Limb (tissue), 2 donors: ENCODE measurements at regions not wholly inside any gene's neighbourhood (a gene's known extent, or its start where the extent isn't known, plus 50 kb on each side); places are given as distances from the start of the nearest gene placed in this dataset.

Experiments
- DNase-seq, 2 donors: peaks; one replicate each; pipeline ENCODE4 v3.0.0-alpha.2; 2016; ENCODE audit errors: extremely low spot score in 2 of 2

GRCh38 chr19:32268381-32268780, 77.0 kb upstream of the ZNF507 start:
- DNase-seq: no peak

- no peak for DNase-seq
Observed at GRCh38 chr19:32269831-32270230, 75.6 kb upstream of the ZNF507 start.

- no peak for DNase-seq
Observed at GRCh38 chr19:32273483-32273882, 71.9 kb upstream of the ZNF507 start.

- no peak for DNase-seq
Observed at GRCh38 chr19:32287086-32287485, 58.3 kb upstream of the ZNF507 start.

- peak; percentile 32 to 65 for DNase-seq
Observed at GRCh38 chr19:32287811-32288227, 57.6 kb upstream of the ZNF507 start.

GRCh38 chr19:32289566-32290210, 55.7 kb upstream of the ZNF507 start:
- no peak for DNase-seq

GRCh38 chr19:32291876-32292275, 53.5 kb upstream of the ZNF507 start:
- no peak for DNase-seq

- no peak for DNase-seq
Observed at GRCh38 chr19:32294871-32295438, 50.5 kb upstream of the ZNF507 start.
